ENCODE measurements at regions not wholly inside any gene's neighbourhood (a gene's known extent, or its start where the extent isn't known, plus 50 kb on each side); places are given as distances from the start of the nearest gene placed in this dataset.

GRCh38 chr4:100838286-100838685 is 320.5 kb upstream of the EMCN start:
- Histone ChIP-seq H3K4me3 (no peak overlapping the region), H3K9me3 (no peaks in the 10 kb centered on the region), H3K36me3 (ENCODE audit: insufficient read depth in 1 of 2, low read depth in 1 of 2) (no peaks in the 10 kb centered on the region), H3K27me3 (ENCODE audit: insufficient read depth in 3 of 3, low read length in 2 of 3) (no peaks in the 10 kb centered on the region), H3K27ac (no peak overlapping the region), H3K4me1 (no peaks in the 10 kb centered on the region)
- no peak for TF ChIP-seq CTCF (IDR thresholded peaks at IDR 0.05)
- intact Hi-C loops (cut with DNase I) = no loop called here
- WGBS, 3 donors = 33 to 44% (median 38%) methylated on average over 1 of the region's 1 CpG
- DNase-seq = no peak
- ATAC-seq = no peak

GRCh38 chr4:100836929-100837328 is 319.1 kb upstream of the EMCN start:
- intact Hi-C loops (cut with DNase I) = no loop called here
- Histone ChIP-seq H3K9me3 (no peaks in the 10 kb centered on the region), H3K4me1 (no peaks in the 10 kb centered on the region), H3K27ac (no peak overlapping the region), H3K4me3 (no peak overlapping the region), H3K27me3 (ENCODE audit: insufficient read depth in 3 of 3, low read length in 2 of 3) (no peaks in the 10 kb centered on the region), H3K36me3 (ENCODE audit: insufficient read depth in 1 of 2, low read depth in 1 of 2) (no peaks in the 10 kb centered on the region)
- TF ChIP-seq CTCF (IDR thresholded peaks at IDR 0.05) = no peak
- 67 to 81% (median 71%) methylated on average over 1 of the region's 1 CpG for WGBS, 3 donors
- ATAC-seq = no peak
- DNase-seq = no peak

- ATAC-seq (no peak), DNase-seq (no peak)
- no peaks in the 10 kb centered on the region for H3K27me3 ChIP-seq (ENCODE audit: insufficient read depth in 3 of 3, low read length in 2 of 3)
- H3K4me3 ChIP-seq = no peak overlapping the region
- no peak overlapping the region for H3K27ac ChIP-seq
- H3K36me3 ChIP-seq (ENCODE audit: insufficient read depth in 1 of 2, low read depth in 1 of 2) = no peaks in the 10 kb centered on the region
- H3K9me3 ChIP-seq = no peaks in the 10 kb centered on the region
- no peaks in the 10 kb centered on the region for H3K4me1 ChIP-seq
- intact Hi-C loops (cut with DNase I) = no loop called here
- TF ChIP-seq CTCF (IDR thresholded peaks at IDR 0.05) = no peak
Measured at GRCh38 chr4:100834616-100835015, 316.8 kb upstream of the EMCN start.

GRCh38 chr4:100833906-100834305 is 316.1 kb upstream of the EMCN start:
- ATAC-seq = no peak

More at GRCh38 chr4:100833906-100834305, 316.1 kb upstream of the EMCN start:
- no peaks in the 10 kb centered on the region for H3K27me3 ChIP-seq (ENCODE audit: insufficient read depth in 3 of 3, low read length in 2 of 3)
- no peak overlapping the region for H3K4me3 ChIP-seq
- no peak for TF ChIP-seq CTCF (IDR thresholded peaks at IDR 0.05)
- DNase-seq = no peak
- 28 to 58% (median 31%) methylated on average over 1 of the region's 1 CpG for WGBS, 3 donors
- intact Hi-C loops (cut with DNase I) = no loop called here
- H3K36me3 ChIP-seq (ENCODE audit: insufficient read depth in 1 of 2, low read depth in 1 of 2) = no peaks in the 10 kb centered on the region
- no peaks in the 10 kb centered on the region for H3K9me3 ChIP-seq
- H3K4me1 ChIP-seq = no peaks in the 10 kb centered on the region
- no peak overlapping the region for H3K27ac ChIP-seq

All from psoas muscle (tissue), 7 donors.